GM12801 (cell line): ENCODE measurements at regions not wholly inside any gene's neighbourhood (a gene's known extent, or its start where the extent isn't known, plus 50 kb on each side); places are given as distances from the start of the nearest gene placed in this dataset.

ENCODE experiments used
- TF ChIP-seq, protein P1 (sequence below): IDR thresholded peaks from one replicate; pipeline ENCODE4 v1.5.1; 2011; ENCODE audit warnings: control low read depth; ENCODE audit not compliant: insufficient read length; ENCODE audit errors: extremely low read depth

DNA sequence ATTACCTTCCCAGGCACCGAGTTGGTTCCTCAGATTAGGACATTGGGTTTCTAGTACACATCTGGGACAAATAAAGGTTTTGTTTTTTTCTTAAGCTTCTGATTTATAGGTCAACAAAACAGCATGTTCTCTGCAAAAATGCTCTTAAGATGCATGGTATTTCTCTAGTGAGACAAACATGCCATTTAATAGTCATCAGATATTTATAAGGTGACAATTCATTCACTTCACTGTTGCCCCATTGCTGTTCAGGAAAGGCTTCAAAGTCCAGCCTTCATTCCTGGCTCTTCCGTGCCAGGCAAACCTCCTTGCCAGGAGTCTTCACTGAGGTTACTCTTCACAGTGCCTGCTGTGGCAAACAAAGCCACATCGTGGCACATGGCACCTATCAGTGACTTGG is 156.3 kb upstream of the FNDC3A start:
- TF ChIP-seq, protein P1, sequence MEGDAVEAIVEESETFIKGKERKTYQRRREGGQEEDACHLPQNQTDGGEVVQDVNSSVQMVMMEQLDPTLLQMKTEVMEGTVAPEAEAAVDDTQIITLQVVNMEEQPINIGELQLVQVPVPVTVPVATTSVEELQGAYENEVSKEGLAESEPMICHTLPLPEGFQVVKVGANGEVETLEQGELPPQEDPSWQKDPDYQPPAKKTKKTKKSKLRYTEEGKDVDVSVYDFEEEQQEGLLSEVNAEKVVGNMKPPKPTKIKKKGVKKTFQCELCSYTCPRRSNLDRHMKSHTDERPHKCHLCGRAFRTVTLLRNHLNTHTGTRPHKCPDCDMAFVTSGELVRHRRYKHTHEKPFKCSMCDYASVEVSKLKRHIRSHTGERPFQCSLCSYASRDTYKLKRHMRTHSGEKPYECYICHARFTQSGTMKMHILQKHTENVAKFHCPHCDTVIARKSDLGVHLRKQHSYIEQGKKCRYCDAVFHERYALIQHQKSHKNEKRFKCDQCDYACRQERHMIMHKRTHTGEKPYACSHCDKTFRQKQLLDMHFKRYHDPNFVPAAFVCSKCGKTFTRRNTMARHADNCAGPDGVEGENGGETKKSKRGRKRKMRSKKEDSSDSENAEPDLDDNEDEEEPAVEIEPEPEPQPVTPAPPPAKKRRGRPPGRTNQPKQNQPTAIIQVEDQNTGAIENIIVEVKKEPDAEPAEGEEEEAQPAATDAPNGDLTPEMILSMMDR = no peak

DNA sequence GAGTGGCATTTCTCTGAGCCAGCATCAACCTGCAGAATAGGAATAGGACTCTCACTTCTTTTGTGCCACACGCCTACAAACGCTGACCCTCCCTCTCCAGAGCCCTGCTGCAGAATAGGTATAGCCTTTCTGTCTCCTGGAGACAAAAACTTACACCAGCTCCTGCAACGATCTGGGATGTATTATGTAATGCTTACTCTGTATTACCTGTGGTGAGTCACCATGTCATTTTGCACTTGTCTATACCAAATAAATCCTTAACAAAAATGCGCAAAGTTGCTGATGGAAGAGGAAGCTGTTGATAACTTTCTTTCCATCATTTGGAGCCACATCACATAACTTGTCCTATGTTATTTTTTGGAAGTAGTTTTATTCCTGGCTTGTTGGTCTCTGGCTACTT is 155.8 kb upstream of the FNDC3A start:
- TF ChIP-seq, protein P1 = no peak

DNA sequence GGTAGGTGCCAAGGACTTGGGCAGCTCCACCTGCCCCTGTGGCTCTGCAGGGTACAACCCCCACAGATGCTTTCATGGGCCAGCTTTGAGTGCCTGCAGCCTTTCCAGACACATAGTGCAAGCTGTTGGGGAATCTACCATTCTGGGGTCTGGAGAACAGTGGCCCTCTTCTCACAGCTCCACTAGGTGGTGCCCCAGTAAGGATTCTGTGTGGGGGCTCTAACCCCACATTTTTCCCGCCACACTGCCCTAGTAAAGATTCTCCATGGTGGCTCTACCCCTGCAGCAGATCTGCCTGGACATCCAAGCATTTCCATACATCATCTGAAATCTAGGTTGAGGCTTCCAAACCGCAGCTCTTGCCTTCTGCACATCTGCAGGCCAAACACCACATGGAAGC is 149.7 kb upstream of the FNDC3A start:
- TF ChIP-seq, protein P1 = no peak

DNA sequence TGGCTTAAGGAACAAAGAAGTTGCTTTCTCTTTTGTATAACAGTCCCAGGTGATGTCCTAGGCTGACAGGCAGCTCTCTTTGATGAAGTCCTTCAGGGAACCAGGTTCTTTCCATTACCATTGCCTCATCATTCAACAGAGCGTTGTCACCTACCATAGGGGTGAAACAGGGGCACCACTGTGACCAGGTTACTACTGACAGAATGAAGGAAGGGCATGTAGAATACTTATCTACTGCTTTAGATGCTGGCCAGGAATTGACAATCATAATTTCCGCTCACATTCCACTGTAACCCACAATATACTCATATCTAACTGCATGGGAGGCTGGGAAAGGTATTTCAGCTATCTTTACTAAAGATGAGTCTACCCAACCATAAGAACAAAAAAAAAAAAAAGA is 148.0 kb upstream of the FNDC3A start:
- TF ChIP-seq, protein P1 = no peak

DNA sequence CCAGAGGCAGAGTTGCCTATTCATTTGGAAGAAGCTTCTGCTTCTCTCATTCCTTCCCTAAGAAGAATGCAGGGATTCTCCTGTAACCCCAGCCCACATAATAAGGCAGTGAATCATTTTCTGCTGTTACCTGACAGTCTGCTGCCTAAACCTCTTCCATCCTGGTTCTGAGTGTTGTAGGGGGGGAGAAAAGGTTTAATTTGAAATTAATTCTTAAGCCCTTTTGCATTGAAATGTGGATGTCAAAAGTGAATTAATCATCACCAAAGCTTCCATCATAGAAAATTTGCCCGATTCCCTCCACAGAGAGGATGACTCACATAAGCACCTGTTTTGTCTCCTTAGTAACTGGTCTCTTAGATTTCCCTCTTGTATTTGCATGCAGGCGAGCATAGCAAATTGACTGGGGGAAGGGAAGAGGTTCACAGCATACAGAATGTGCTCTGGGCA is 146.7 kb upstream of the FNDC3A start:
- TF ChIP-seq, protein P1 = no peak

DNA sequence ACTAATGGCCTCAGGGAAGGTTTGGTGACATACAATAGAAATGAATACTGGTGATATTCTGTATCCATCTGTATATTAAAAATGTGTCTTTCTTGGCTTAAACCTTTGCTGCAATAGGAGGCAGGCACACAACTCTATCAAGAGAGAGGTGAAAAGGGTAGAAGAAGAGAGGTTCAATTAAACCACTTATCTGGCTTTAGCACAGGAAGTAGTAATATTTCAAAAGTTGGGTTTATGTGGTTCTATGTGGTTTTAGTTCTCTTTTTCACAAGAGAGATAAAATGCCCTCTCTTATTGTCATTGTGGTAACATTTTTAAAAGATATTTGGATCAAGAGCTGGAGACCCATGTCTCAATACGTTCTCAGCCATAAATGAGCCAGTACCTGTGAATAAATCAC is 146.2 kb upstream of the FNDC3A start:
- TF ChIP-seq, protein P1 = no peak

DNA sequence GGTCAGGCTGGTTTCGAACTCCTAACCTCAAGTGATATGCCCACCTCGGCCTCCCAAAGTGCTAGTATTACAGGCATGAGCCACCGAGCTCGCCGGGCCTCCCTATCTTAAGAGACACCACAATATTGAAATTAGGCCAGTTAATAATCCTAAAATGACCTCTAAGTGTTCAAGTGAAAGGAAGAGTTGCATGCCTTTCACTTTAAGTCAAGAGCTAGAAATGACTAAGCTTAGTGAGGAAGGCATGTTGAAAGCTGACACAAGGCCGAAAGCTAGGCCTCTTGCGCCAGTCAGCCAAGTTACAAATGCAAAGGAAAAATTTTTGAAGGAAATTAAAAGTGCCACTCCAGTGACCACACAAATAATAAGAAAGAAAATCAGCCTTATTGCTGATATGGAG is 144.5 kb upstream of the FNDC3A start:
- TF ChIP-seq, protein P1 = no peak

DNA sequence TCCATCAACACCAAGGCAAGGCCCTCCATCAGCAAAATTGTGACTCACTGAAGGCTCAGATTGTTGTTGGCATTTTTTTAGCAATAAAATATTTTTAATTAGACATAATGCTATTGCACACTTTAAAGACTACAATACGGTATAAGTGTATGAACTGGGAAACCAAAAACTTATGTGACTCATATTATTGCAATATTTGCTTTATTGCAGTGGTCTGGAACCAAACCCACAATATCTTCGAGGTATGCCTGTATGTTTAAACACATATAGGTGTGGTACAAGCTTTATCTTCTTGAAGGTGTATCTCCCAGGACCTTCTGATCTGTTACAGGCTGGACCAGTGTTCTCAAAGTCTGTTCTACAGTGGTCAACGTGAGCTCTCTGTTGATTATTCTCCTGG is 142.3 kb upstream of the FNDC3A start:
- TF ChIP-seq, protein P1 = no peak
